Coronary artery (tissue), 2 donors: ENCODE measurements at regions not wholly inside any gene's neighbourhood (a gene's known extent, or its start where the extent isn't known, plus 50 kb on each side); places are given as distances from the start of the nearest gene placed in this dataset.

Source experiments
- DNase-seq: peaks from one replicate; pipeline ENCODE4 v3.0.0-alpha.2; 2017; ENCODE audit warnings: low spot score
- H3K27ac ChIP-seq, 2 donors: fragments of 200-600 bp; sonication (generic); one replicate each; pipeline ENCODE4 v1.5.1; 2016 to 2019
- H3K4me3 ChIP-seq: fragments of 200-600 bp; sonication (generic); 2 replicates; pipeline ENCODE4 v1.5.1; 2016; ENCODE audit warnings: mild to moderate bottlenecking, moderate library complexity
- CTCF ChIP-seq: fragments of 200-600 bp; sonication (generic); IDR thresholded peaks from one replicate; pipeline ENCODE4 v1.5.1; 2019; ENCODE audit warnings: antibody characterized with exemption

- no peak for TF ChIP-seq CTCF
- H3K4me3 ChIP-seq = no peak overlapping the region
- H3K27ac ChIP-seq = no peak overlapping the region
- DNase-seq = no peak
Observed at GRCh38 chr7:41311301-41311700, 391.6 kb downstream of the INHBA start.

GRCh38 chr7:41306486-41306885 is 396.4 kb downstream of the INHBA start:
- no peak overlapping the region for H3K4me3 ChIP-seq
- no peak for TF ChIP-seq CTCF
- DNase-seq = no peak

GRCh38 chr7:41305001-41305400 is 397.9 kb downstream of the INHBA start:
- no peak for TF ChIP-seq CTCF
- Histone ChIP-seq H3K27ac (no peak overlapping the region), H3K4me3 (no peak overlapping the region)
- DNase-seq = no peak

More at GRCh38 chr7:41306486-41306885, 396.4 kb downstream of the INHBA start:
- no peak overlapping the region for H3K27ac ChIP-seq

GRCh38 chr7:41303709-41304108 is 399.2 kb downstream of the INHBA start:
- Histone ChIP-seq H3K4me3 (no peak overlapping the region), H3K27ac (no peak overlapping the region)
- no peak for TF ChIP-seq CTCF
- DNase-seq = no peak

GRCh38 chr7:41298409-41298808 is 404.5 kb downstream of the INHBA start:
- H3K4me3 ChIP-seq = no peak overlapping the region
- no peak for DNase-seq
- no peak for TF ChIP-seq CTCF
- H3K27ac ChIP-seq = no peak overlapping the region

- no peak overlapping the region for H3K4me3 ChIP-seq
- no peak overlapping the region for H3K27ac ChIP-seq
- TF ChIP-seq CTCF = no peak
- no peak for DNase-seq
Observed at GRCh38 chr7:41297166-41297565, 405.7 kb downstream of the INHBA start.

- H3K4me3 ChIP-seq = no peak overlapping the region
- no peak for DNase-seq
- no peak for TF ChIP-seq CTCF
- H3K27ac ChIP-seq = no peak overlapping the region
Observed at GRCh38 chr7:41295455-41295815, 407.5 kb downstream of the INHBA start.
